ENCODE measurements at regions not wholly inside any gene's neighbourhood (a gene's known extent, or its start where the extent isn't known, plus 50 kb on each side); places are given as distances from the start of the nearest gene placed in this dataset.
"Not testable (repeated sequence)": the region's sequence is repeated elsewhere in the genome, so short reads cannot be mapped to it uniquely, and the experiment has no call there.

GRCh38 chr15:35281515-35281914 is 196.4 kb upstream of the NANOGP8 start:
- DNase-seq = no peak

GRCh38 chr15:35279811-35280210 is 194.7 kb upstream of the NANOGP8 start:
- no peak for DNase-seq

GRCh38 chr15:35271371-35272043 is 186.4 kb upstream of the NANOGP8 start:
- DNase-seq = no peak

GRCh38 chr15:35260941-35261340 is 175.8 kb upstream of the NANOGP8 start:
- DNase-seq = no peak

- not testable (repeated sequence) for DNase-seq
Measured at GRCh38 chr15:35260274-35260673, 175.2 kb upstream of the NANOGP8 start.

- DNase-seq = no peak
Measured at GRCh38 chr15:35256551-35256950, 171.5 kb upstream of the NANOGP8 start.

DNA sequence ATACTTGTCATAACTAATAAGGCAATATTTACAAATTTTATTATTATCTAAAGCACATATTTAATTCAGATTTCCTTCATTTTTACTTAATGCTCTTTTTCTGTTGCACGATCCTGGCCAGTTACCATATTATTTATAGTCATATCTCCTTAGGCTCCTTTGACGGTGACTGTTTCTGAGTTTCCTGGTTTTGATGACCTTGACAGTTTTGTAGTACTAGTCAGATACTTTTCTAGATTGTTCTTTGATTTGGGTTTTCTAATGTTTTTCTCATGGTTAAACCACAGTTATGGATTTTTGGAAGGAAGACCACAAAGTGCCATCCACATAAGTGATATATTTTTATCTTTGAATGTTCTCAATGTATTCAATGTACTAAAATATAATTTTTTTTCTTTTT is 171.0 kb upstream of the NANOGP8 start:
- no peak for DNase-seq

DNA sequence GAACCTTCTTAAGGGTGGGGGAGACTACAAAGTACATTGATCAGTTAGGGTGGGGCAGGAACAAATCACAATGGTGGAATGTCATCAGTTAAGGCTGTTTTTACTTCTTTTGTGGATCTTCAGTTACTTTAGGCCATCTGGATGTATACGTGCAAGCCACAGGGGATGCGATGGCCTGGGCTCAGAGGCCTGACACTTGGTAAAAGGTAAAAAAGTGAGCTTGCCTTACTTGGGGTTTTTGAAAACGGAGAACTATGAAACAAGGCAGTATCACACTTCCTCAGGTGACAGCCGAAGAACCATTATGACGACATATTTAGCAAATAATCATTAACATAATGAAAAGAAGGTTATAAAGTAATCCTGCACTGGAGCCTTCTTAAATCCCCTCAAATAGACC is 169.8 kb upstream of the NANOGP8 start:
- not testable (repeated sequence) for DNase-seq

GRCh38 chr15:35254062-35254461 is 169.0 kb upstream of the NANOGP8 start:
- DNase-seq = no peak

DNA sequence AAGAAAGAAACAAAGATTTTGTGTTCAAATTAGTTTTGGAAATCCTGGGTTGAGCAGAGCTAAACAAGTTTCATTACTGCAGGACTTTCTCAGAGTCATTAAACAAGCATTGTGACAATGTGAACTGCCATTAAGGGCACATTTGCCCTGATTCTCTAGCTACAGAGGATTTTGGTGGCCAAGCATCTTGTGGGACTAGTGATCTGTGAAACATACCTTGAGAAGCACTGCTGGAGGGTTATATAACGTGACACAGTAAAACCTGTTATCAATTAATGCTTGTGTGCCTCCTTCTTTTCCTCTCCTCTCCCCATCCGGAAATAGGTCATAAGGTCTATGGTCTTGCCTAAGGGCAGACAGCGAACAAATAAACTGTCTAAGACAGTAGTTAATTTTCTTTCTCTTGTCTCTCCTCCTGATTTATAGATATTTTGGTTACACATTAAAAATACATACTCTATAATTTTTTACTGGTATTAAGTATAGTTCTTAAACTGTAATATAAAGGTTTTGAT is 167.3 kb upstream of the NANOGP8 start:
- DNase-seq = no peak

- no peak for DNase-seq
Measured at GRCh38 chr15:35247150-35247549, 162.1 kb upstream of the NANOGP8 start.

- no peak for DNase-seq
Measured at GRCh38 chr15:35246451-35246850, 161.4 kb upstream of the NANOGP8 start.

GRCh38 chr15:35245681-35246080 is 160.6 kb upstream of the NANOGP8 start:
- DNase-seq = not testable (repeated sequence)

GRCh38 chr15:35244227-35244626 is 159.1 kb upstream of the NANOGP8 start:
- DNase-seq = no peak

- no peak for DNase-seq
Measured at GRCh38 chr15:35243758-35244157, 158.7 kb upstream of the NANOGP8 start.

- not testable (repeated sequence) for DNase-seq
Measured at GRCh38 chr15:35239693-35240092, 154.6 kb upstream of the NANOGP8 start.

GRCh38 chr15:35238448-35238847 is 153.4 kb upstream of the NANOGP8 start:
- not testable (repeated sequence) for DNase-seq

DNA sequence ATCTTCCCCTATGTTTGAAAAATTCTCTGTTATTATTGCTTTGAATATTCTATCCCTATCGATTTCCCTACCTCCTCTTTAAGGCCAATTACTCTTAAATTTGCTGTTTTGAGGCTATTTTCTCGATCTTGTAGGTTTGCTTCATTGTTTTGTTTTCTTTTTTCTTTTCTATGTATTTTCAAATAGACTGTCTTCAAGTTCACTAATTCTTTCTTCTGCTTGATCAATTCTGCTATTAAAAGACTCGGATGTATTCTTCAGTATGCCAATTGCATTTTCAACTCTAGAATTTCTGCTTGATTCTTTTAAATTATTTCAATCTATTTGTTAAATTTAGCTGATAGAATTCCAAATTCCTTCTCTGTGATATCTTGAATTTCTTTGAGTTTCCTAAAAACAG is 144.0 kb upstream of the NANOGP8 start:
- no peak for DNase-seq

DNA sequence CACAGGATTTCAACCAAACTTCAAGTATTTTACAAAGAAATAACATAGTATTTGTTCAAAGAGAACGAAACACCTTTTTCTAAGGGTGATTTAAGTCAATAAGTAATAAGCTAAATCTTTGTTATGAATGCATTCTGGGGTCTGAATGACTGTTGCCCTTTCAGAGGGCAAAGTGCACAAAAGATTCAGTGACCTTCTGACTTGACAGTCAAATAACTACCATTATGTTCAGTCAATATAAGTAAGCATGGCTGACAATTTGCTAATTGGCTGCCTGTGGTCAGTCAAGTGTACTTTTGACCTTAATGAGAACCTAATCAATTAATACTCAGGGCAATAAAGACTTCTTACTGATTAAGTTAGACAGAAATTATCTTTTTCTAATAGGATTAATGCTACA is 133.1 kb upstream of the NANOGP8 start:
- no peak for DNase-seq

- no peak for DNase-seq
Measured at GRCh38 chr15:35215093-35215492, 130.0 kb upstream of the NANOGP8 start.

- no peak for DNase-seq
Measured at GRCh38 chr15:35211240-35211902, 126.3 kb upstream of the NANOGP8 start.

DNA sequence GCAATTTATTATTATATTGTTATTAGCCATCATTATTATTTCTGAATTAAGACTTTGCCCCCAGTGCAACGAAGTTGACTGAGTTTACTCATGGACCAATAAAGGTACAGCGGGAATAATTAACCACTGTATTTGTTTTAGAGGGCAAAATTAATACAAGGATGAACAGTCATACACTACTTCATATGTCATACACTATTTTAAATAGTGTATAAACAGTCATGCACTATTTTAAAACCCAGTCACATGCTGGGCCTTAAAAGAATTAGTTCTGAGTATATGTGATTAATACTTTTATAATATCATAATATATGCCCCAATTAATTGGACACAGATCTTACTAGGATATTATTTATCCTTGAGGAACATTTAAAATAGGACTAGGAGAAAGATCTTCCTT is 125.3 kb upstream of the NANOGP8 start:
- no peak for DNase-seq

- DNase-seq = no peak
Measured at GRCh38 chr15:35209838-35210237, 124.7 kb upstream of the NANOGP8 start.

DNA sequence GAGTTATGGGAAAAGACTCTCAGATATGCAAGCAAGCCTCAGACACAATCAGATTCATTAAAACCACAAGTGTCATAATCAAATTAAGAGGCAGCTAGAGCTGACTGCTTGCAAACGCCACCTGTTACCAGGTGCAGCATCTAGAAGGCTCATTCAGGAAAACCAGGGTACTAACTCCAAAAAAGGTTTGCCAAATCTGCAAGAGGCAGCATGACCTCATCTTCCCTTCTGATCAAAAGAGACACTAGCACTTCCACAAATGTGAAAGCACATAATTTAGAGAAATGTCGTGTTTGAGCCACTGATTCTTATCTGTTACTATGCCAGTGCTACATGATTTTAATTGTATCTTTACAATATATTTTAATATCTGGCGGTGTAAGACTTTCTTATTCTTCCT is 123.3 kb upstream of the NANOGP8 start:
- no peak for DNase-seq

All from islet precursor cell (in vitro differentiated cells).